ENCODE measurements at regions not wholly inside any gene's neighbourhood (a gene's known extent, or its start where the extent isn't known, plus 50 kb on each side); places are given as distances from the start of the nearest gene placed in this dataset.

DNA sequence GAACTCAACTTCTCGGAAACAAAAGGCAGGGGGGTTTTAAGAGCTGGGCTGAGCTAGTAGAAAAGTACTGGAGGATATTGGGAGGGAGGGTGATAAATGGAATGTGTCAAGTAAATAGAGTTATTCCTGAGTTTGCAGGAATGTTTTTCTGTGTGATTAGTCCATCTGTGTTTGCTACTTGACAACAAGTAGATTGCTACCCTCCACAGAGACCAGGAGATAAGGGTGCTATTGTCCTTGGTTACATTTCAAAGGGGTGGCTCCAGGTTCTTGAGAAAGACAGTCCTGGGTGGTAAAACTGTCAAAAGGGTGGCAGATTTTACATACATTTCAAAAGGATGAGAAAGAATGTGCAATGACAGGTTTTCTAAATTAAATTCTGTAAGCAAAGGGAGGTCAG, 181.2 kb upstream of the PPP3CA start:
- H3K36me3 ChIP-seq: no peaks in the 10 kb centered on the region
- H3K4me3 ChIP-seq: no peak overlapping the region
- no peaks in the 10 kb centered on the region for H3K4me1 ChIP-seq
- no peaks in the 10 kb centered on the region for H3K27me3 ChIP-seq
- H4K20me1 ChIP-seq: no peaks in the 10 kb centered on the region
- no peak overlapping the region for H3K27ac ChIP-seq
- H3K9me3 ChIP-seq: peaks cover 5% of the 10 kb centered on the region; the same call in 1 of the 2 replicates
- H3K4me2 ChIP-seq: no peak overlapping the region
- TF ChIP-seq Cebpa-rat (IDR thresholded peaks at IDR 0.05): no peak
- H3K9ac ChIP-seq: no peak overlapping the region

DNA sequence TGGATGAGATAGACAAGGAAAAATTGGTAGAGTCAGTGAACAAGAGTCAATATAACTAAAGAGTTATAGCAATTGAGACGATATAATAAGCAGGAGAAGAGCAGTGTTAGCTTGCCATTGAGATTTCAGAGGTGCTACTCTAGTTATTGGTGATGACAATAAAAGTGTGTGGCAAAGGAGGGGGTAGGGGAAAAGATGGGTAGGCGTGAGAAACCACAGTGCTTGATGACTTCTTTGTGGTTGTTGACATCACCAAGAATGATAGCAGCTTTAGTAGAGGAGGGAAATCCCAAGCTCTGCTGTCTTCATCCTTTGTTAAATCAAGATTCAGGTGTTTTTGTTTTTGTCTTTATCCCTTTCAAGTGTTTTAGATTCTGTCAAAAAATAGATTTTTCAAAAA, 179.9 kb upstream of the PPP3CA start:
- TF ChIP-seq Cebpa-rat (IDR thresholded peaks at IDR 0.05): no peak
- 0 out of 2 replicates have a peak overlapping the region, but pooled peaks have one; percentile 6 for H3K4me2 ChIP-seq
- no peaks in the 10 kb centered on the region for H3K27me3 ChIP-seq
- H3K4me1 ChIP-seq: no peaks in the 10 kb centered on the region
- H3K27ac ChIP-seq: no peak overlapping the region
- no peak overlapping the region for H3K9ac ChIP-seq
- no peak overlapping the region for H3K4me3 ChIP-seq
- peaks cover 11% of the 10 kb centered on the region; the same call in 1 of the 2 replicates for H3K9me3 ChIP-seq
- H4K20me1 ChIP-seq: no peaks in the 10 kb centered on the region
- no peaks in the 10 kb centered on the region for H3K36me3 ChIP-seq

DNA sequence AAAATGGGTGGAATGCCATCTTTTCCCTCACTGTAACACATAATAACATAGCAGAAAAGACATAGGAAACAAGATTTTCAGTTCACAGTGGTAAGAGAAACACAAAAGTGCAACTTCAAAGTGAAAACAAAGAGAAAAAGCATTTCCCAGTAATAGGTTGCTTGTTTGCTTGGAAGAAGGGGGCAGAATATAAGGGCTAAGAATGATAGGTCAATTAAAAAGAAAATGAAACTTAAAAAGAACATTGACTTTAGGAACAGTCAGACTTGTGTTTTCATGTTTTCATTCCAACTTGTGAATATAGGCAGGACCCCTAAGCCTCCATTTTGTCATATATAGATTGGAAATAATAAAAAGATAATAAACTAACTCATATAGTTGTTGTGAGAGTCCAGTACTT, 168.2 kb upstream of the PPP3CA start:
- Histone ChIP-seq H3K4me3 (no peak overlapping the region), H3K4me1 (no peaks in the 10 kb centered on the region), H3K9ac (no peak overlapping the region), H3K27me3 (no peaks in the 10 kb centered on the region), H3K36me3 (no peaks in the 10 kb centered on the region), H3K27ac (no peak overlapping the region), H3K9me3 (no peaks in the 10 kb centered on the region), H3K4me2 (no peak overlapping the region), H4K20me1 (no peaks in the 10 kb centered on the region)
- TF ChIP-seq Cebpa-rat (IDR thresholded peaks at IDR 0.05): no peak

DNA sequence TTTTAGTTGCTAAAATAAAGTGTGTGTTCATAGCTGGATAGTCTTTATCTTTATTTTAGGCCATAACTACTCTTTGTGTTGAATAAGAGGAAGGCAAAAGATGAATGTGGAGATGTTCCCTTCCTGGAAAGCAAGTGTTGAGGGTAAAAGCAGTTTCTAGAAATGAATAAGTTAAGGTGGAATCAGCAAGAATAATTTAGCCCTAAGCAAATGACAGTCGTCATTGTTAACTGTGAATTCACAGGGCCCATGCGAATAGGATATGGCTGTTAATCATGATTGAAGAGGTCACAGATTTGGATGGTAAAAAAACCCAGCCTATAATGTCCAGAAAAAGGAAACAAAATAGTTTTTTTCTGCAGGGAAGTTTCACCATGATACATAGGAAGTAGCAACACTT, 167.8 kb upstream of the PPP3CA start:
- no peaks in the 10 kb centered on the region for H3K9me3 ChIP-seq
- no peaks in the 10 kb centered on the region for H4K20me1 ChIP-seq
- no peak overlapping the region for H3K4me3 ChIP-seq
- no peaks in the 10 kb centered on the region for H3K27me3 ChIP-seq
- no peak overlapping the region for H3K9ac ChIP-seq
- TF ChIP-seq Cebpa-rat (IDR thresholded peaks at IDR 0.05): no peak
- H3K36me3 ChIP-seq: no peaks in the 10 kb centered on the region
- no peak overlapping the region for H3K4me2 ChIP-seq
- H3K27ac ChIP-seq: no peak overlapping the region
- no peaks in the 10 kb centered on the region for H3K4me1 ChIP-seq

DNA sequence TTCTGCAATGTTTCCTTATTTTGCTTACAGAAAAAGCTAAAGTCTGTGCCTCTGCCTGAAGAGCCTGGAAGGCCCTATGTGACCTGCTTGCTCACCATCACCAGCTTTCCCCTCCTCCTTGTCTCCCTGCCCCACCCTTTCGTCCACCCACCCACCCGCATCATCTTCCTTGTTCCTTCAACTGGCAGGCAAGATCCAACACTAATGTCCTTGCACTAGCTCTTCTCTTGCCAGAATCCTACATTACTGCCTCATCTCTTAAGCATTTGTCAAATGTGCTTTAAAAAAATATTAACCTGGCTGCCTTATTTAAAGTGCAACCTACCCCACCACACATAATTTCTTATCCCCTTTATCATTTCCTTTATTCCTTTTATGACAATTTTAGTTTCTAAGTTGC, 165.1 kb upstream of the PPP3CA start:
- H3K9me3 ChIP-seq: no peaks in the 10 kb centered on the region
- H3K27me3 ChIP-seq: no peaks in the 10 kb centered on the region
- H3K4me2 ChIP-seq: no peak overlapping the region
- no peak for TF ChIP-seq Cebpa-rat (IDR thresholded peaks at IDR 0.05)
- no peak overlapping the region for H3K4me3 ChIP-seq
- H3K4me1 ChIP-seq: no peaks in the 10 kb centered on the region
- H4K20me1 ChIP-seq: no peaks in the 10 kb centered on the region
- no peaks in the 10 kb centered on the region for H3K36me3 ChIP-seq
- H3K27ac ChIP-seq: no peak overlapping the region
- H3K9ac ChIP-seq: no peak overlapping the region

DNA sequence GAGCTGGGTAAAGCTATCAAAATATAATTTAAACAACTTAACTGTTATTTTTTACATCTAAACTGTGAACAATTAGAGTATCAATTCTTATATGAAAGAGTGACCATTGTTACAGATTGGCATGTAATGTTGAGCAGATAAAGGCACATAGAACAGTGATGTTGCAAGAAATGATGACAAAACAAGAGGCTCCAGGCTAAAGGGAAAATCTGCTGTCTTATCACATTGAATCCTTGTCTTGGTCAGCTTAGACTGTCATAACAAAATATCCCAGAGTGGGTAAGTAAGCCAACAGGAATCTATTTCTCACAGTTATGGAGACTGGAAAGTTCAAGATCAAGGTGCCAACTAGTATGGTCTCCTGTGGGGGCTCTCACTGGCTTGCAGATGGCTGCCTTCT, 154.1 kb upstream of the PPP3CA start:
- Histone ChIP-seq H3K36me3 (no peaks in the 10 kb centered on the region), H3K4me3 (no peak overlapping the region), H4K20me1 (no peaks in the 10 kb centered on the region), H3K4me1 (no peaks in the 10 kb centered on the region), H3K9me3 (no peaks in the 10 kb centered on the region), H3K27ac (no peak overlapping the region), H3K4me2 (no peak overlapping the region), H3K27me3 (no peaks in the 10 kb centered on the region), H3K9ac (no peak overlapping the region)
- no peak for TF ChIP-seq Cebpa-rat (IDR thresholded peaks at IDR 0.05)

DNA sequence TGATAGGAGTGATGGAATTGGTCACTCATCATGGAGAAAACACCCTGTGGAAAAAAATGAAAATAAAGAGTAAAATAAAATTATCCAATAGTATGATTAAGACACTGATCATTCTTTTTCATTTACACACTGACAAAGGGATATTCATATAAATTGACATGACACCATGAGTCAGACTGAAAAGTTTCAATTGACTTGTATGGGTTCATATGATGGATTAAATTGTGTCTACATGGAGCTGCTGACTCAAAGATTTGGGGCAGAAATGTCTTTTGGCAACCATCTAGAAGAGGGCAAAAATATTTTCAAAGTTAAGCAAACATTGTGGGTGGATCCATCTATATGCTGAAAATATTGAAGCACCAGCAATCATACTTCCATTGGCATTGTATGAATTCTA, 153.4 kb upstream of the PPP3CA start:
- no peak overlapping the region for H3K4me3 ChIP-seq
- no peak overlapping the region for H3K4me2 ChIP-seq
- no peak for TF ChIP-seq Cebpa-rat (IDR thresholded peaks at IDR 0.05)
- no peaks in the 10 kb centered on the region for H3K27me3 ChIP-seq
- no peak overlapping the region for H3K27ac ChIP-seq
- no peak overlapping the region for H3K9ac ChIP-seq
- no peaks in the 10 kb centered on the region for H3K36me3 ChIP-seq
- H4K20me1 ChIP-seq: no peaks in the 10 kb centered on the region
- H3K9me3 ChIP-seq: no peaks in the 10 kb centered on the region
- no peaks in the 10 kb centered on the region for H3K4me1 ChIP-seq

DNA sequence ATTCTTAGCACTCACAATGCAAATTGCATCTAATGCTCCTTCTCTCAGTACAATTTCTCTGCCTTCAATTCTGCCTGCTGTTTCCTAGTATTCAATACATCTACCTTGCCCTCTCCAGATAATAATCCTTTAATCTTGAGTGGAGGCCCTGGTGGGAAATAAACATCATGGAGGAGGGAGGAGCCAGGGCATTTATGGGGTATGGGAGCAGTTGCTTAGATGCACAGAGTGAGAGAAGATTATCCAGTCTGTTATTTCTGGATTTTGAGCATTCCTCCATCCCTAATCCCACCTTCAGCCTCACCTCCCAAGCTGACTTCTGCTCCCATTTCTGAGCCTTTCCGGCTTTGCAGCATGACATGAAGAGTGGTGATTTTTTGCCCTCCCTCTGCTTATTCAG, 127.9 kb upstream of the PPP3CA start:
- Histone ChIP-seq H3K4me1 (no peaks in the 10 kb centered on the region), H3K4me2 (no peak overlapping the region), H3K27ac (no peak overlapping the region), H3K9ac (no peak overlapping the region), H3K36me3 (no peaks in the 10 kb centered on the region), H3K4me3 (no peak overlapping the region), H3K27me3 (no peaks in the 10 kb centered on the region), H3K9me3 (peaks cover 6% of the 10 kb centered on the region; the same call in 1 of the 2 replicates), H4K20me1 (no peaks in the 10 kb centered on the region)
- no peak for TF ChIP-seq Cebpa-rat (IDR thresholded peaks at IDR 0.05)

DNA sequence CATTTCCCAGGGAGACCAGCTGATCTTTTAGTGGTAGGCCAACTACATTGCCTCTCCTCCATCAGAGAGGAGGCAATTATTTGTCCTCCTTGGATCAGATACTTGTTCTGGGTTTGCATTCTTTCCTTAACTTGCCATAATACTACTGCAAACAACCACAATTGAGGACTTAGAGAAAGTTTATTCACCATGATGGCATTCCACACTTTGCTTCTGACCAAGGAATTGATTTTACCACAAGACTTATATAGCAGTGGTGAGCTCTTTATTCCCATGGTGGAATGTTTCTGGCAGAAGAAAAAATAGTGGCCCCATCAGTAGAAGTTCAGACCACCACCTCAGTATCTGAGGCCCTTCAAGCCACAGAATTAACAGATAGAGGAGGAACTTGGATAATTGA, 123.9 kb upstream of the PPP3CA start:
- Histone ChIP-seq H3K27me3 (no peaks in the 10 kb centered on the region), H3K9me3 (no peaks in the 10 kb centered on the region), H3K4me1 (no peaks in the 10 kb centered on the region), H3K4me3 (no peak overlapping the region), H3K9ac (no peak overlapping the region), H4K20me1 (no peaks in the 10 kb centered on the region), H3K4me2 (no peak overlapping the region), H3K27ac (no peak overlapping the region), H3K36me3 (no peaks in the 10 kb centered on the region)
- TF ChIP-seq Cebpa-rat (IDR thresholded peaks at IDR 0.05): no peak

DNA sequence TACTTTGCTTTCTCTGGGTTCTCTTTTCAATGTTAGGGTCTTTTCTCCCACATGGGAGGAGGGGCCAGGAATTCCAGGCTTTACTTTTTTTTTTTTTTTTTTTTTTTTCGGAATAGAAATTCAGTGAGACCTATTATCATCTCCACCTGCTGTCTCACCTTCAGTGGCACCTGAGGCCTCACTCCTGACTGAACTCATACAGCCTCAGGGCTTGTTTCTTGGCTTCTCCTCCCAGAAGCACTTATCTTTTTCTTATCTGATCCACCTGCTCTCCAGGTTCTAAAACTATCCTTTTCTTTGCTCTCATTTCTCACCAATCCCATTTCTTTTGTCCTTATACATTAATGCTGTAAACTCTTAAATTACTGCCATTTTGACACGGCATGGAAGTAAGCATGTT, 117.3 kb upstream of the PPP3CA start:
- H3K9ac ChIP-seq: no peak overlapping the region
- no peak for TF ChIP-seq Cebpa-rat (IDR thresholded peaks at IDR 0.05)
- no peaks in the 10 kb centered on the region for H4K20me1 ChIP-seq
- H3K4me1 ChIP-seq: peaks cover 11% of the 10 kb centered on the region
- H3K27ac ChIP-seq: no peak overlapping the region
- no peaks in the 10 kb centered on the region for H3K27me3 ChIP-seq
- no peaks in the 10 kb centered on the region for H3K36me3 ChIP-seq
- peaks cover 10% of the 10 kb centered on the region for H3K9me3 ChIP-seq
- no peak overlapping the region for H3K4me3 ChIP-seq
- no peak overlapping the region for H3K4me2 ChIP-seq

DNA sequence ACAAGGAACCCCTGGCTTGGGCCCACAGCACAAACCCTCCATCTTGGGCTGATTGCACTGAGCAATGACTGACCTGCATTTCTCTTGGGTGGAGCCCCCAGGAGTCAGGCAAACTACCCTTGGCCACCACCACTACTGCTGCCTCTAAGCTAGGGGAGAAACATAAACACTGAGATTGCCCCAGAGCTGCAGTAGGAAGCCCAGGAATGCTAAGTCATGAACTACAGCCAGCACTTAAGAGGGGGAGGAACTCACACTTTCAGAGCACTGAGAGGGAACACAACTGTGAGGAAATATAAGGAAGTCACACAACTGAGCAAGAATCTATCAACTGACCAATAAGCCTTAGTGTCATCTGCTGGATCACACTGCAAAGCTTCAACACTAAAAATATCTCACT, 111.6 kb upstream of the PPP3CA start:
- Histone ChIP-seq H3K4me3 (no peak overlapping the region), H4K20me1 (no peaks in the 10 kb centered on the region), H3K9me3 (peaks cover 27% of the 10 kb centered on the region), H3K4me2 (no peak overlapping the region), H3K4me1 (peaks cover 8% of the 10 kb centered on the region), H3K36me3 (no peaks in the 10 kb centered on the region), H3K9ac (no peak overlapping the region), H3K27me3 (no peaks in the 10 kb centered on the region), H3K27ac (no peak overlapping the region)
- no peak for TF ChIP-seq Cebpa-rat (IDR thresholded peaks at IDR 0.05)

Data from BLaER1 (cell line).